Thyroid gland (tissue), 4 donors: ENCODE measurements at regions not wholly inside any gene's neighbourhood (a gene's known extent, or its start where the extent isn't known, plus 50 kb on each side); places are given as distances from the start of the nearest gene placed in this dataset.

ENCODE experiments used
- POLR2A ChIP-seq, 2 donors: fragments of 450-650 bp; IDR thresholded peaks; one replicate each; pipeline ENCODE4 v1.6.1; 2017; ENCODE audit warnings: antibody characterized with exemption in 2 of 2, mild to moderate bottlenecking in 2 of 2, moderate library complexity in 1 of 2
- TF ChIP-seq, protein P1 (sequence below), 6 experiments: fragments of 200-600 bp in 3 of 6; fragments of 450-650 bp in 3 of 6; sonication (generic) in 3 of 6; IDR thresholded peaks; one replicate each; pipeline ENCODE4 v1.5.1; 2016 to 2019; ENCODE audit warnings: antibody characterized with exemption in 6 of 6, mild to moderate bottlenecking in 2 of 6, inconsistent platforms in 1 of 6, moderate library complexity in 1 of 6

DNA sequence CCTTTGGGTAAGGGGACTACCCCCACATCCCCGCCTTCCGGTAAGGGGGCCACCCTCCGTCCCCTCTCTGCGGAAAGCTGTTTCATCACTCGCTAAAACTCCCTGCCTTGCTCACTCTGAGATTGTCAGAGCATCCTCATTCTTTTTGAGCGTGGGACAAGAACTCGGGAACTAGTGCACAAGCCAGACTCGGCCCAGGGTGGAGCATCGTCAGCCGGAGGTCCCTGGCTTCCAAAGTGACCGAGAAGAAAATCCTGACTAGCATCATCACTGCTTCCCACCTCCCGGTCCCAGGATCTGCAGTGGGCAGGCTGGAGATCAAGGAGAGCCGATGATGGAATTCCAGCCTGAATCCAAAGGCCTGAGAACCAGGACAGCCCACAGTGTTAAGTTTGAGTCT, 380.3 kb downstream of the SEC14L1 start:
- TF ChIP-seq POLR2A (IDR thresholded peaks at IDR 0.05), result no peak
- TF ChIP-seq, protein P1, sequence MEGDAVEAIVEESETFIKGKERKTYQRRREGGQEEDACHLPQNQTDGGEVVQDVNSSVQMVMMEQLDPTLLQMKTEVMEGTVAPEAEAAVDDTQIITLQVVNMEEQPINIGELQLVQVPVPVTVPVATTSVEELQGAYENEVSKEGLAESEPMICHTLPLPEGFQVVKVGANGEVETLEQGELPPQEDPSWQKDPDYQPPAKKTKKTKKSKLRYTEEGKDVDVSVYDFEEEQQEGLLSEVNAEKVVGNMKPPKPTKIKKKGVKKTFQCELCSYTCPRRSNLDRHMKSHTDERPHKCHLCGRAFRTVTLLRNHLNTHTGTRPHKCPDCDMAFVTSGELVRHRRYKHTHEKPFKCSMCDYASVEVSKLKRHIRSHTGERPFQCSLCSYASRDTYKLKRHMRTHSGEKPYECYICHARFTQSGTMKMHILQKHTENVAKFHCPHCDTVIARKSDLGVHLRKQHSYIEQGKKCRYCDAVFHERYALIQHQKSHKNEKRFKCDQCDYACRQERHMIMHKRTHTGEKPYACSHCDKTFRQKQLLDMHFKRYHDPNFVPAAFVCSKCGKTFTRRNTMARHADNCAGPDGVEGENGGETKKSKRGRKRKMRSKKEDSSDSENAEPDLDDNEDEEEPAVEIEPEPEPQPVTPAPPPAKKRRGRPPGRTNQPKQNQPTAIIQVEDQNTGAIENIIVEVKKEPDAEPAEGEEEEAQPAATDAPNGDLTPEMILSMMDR (IDR thresholded peaks at IDR 0.05), result no peak
